GM12874 (cell line): ENCODE measurements at regions not wholly inside any gene's neighbourhood (a gene's known extent, or its start where the extent isn't known, plus 50 kb on each side); places are given as distances from the start of the nearest gene placed in this dataset.

ENCODE experiments used
- TF ChIP-seq, protein P1 (sequence below): IDR thresholded peaks from 2 replicates; pipeline ENCODE4 v1.5.1; 2011; ENCODE audit warnings: low read depth, mild to moderate bottlenecking, control low read depth, low read length, moderate library complexity; ENCODE audit not compliant: insufficient read depth

DNA sequence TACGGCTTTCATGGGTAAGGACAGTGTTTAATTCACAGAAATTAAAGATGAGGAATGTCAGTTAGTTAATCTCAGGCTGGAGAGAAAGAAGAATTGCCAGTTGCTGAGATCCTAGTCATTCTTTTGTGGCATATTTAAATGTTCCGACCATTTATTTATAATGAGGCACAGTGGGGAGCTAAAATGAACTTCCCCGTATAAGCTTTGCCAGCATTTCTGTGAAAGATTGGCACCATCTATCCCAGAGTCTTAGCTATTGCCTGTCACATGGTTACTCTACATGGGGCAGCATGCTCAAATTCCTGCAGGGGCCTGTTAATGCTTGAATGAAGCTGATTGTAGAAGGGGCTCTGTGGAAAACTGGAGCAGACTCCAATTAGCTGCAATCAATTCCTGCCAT is 314.1 kb downstream of the PRELID2 start:
- TF ChIP-seq, protein P1, sequence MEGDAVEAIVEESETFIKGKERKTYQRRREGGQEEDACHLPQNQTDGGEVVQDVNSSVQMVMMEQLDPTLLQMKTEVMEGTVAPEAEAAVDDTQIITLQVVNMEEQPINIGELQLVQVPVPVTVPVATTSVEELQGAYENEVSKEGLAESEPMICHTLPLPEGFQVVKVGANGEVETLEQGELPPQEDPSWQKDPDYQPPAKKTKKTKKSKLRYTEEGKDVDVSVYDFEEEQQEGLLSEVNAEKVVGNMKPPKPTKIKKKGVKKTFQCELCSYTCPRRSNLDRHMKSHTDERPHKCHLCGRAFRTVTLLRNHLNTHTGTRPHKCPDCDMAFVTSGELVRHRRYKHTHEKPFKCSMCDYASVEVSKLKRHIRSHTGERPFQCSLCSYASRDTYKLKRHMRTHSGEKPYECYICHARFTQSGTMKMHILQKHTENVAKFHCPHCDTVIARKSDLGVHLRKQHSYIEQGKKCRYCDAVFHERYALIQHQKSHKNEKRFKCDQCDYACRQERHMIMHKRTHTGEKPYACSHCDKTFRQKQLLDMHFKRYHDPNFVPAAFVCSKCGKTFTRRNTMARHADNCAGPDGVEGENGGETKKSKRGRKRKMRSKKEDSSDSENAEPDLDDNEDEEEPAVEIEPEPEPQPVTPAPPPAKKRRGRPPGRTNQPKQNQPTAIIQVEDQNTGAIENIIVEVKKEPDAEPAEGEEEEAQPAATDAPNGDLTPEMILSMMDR, result no peak

DNA sequence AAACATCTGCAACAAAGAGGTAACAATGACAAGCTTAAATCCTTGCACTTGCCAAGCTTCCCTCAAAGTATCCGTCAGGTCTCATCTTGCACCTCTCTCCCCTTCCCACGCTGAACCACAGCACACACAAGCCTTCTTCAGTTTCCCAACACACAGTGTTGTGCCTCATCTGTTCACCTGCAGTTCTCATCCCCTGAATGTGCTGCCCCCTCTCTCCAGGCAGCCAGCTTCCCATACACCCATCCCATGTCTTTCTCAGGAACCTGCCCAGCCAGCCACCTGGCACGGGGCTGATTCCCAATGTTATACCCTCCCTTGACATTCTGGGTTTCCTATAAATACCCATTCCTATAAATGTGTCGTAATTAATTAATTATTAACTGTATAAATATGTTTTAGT is 314.8 kb downstream of the PRELID2 start:
- TF ChIP-seq, protein P1, result no peak

DNA sequence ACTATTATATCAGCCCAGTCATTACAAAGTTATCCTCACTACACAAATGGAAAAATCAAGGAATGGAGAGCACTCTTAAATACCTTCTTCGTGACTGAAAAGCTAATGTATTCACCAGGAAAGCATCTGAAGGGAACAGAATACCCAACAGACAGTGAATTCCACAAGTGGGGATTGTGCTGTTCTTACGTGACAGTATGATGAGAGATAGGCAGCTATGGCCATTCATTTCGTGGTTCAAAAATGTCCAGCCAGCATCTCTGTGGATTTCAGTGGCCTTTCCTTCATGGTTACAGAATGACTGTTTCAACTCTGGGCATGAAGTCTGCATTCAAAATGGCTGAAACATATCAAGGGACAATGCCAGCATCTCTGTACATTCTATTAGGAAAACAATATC is 323.8 kb downstream of the PRELID2 start:
- TF ChIP-seq, protein P1, result no peak

DNA sequence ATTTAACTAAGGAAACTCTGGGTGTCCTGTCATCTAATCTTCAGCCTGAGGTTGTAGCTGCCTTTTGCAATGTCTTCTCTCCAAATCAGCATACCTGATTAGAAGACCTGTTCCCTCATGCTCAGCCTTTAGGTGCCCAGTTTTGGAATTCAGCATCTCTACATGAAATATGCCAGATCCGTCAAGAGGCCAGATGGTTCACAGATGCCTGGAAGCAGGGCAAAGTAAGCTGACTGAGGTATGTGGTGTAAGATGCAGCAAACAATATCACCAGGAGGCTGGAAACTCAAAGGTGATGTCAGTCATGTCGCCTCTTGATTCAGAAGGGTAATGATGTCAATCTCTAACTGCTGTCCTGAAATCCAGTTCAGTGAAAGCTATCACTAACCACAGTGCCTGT is 324.4 kb downstream of the PRELID2 start:
- TF ChIP-seq, protein P1, result no peak

DNA sequence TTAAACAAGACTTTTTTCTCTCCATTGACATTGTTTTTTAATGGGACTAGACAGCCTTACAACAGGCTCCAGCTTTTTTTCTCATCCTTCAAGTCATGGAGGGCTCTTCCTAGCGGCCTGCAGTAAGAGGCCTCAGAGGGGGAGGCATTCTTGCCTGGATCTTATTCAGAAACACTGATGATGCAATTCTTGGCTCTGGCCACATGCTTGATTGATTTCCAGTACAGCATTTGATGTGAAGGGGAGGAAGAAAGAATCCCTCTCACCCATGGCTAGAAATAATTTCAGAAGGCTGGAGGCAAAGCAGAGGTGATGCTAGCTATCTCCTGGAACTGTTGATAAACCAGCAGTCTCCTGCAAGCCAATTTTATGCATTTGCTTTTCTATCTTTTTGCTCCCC is 324.8 kb downstream of the PRELID2 start:
- TF ChIP-seq, protein P1, result no peak

DNA sequence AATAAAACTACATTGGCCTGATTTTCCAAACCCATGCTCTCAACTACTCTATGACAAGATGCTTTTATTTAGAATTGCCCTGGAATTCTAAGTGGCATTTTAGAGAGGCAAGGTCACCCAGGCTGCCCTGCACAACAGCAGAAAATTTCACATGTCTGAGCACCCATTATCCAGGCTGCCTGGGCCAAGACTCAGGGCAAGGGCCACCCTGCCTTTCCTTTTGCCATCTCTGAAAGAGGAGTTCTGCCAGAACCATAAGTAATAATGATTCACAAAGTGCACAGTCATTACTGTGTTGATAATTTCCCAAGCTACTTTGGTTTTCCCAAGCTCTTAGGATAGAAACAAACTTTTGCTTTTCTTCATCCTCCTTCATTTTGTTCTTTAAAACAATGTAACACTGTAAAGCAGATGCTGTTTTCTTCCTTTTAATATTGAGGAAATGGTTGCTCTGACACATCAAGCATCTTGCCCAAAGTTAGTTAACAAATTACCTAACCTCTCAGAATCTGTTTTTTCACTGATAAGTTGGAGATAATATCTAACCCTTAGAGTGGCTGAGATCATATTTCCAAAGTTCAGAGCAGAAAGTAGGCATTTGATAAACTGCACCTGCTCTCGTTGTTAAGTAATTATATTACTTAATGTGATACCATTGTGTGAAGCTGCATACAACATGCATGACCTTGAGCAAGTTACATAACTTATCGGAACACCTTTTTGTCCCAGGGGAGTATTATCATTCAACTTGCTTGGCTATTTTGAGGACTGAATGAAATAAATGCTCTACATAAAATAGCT is 325.6 kb downstream of the PRELID2 start:
- TF ChIP-seq, protein P1, result no peak

DNA sequence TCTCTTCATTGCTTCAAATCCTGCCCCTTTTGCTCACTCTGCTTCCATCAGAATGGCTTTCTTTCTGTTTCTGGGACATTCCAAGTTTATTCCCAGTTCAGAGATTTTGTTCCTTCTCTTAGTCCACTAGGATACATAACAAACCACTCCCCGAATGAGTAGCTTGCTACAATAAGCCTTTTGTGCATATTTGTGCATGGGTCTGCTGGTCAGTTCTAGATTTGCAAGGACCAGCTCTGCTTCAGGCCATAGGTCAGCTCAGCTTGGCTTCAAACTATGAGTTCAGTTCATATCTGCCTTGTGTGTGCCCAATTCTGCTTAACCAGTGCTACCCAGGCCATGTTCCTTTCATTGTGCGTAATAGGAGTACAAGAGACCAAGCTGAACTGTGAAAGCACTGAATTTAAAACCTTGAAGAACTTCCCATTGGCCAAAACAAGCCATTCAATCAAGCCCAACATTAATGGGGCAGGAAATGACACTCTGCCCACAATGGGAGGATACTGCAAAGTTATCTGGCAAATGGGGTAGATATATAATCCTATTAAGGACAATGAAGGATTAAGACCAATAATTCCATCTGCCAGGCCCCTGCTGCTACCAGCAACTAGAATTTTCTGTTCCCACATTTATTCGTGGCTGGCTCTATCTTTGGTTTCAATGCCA is 328.8 kb downstream of the PRELID2 start:
- TF ChIP-seq, protein P1, result no peak
